ENCODE measurements at regions not wholly inside any gene's neighbourhood (a gene's known extent, or its start where the extent isn't known, plus 50 kb on each side); places are given as distances from the start of the nearest gene placed in this dataset.

GRCh38 chr2:562391-563364 is 114.5 kb downstream of the TMEM18 start:
- H3K79me2 ChIP-seq (ENCODE audit: control insufficient read depth in 1 of 2, insufficient read depth in 2 of 2, low read length in 2 of 2), result no peaks in the 10 kb centered on the region
- no peak for TF ChIP-seq POU5F1 (IDR thresholded peaks at IDR 0.05; ENCODE audit: low read depth, low read length)
- TF ChIP-seq KDM5A (IDR thresholded peaks at IDR 0.05; ENCODE audit: low read length), result no peak
- TF ChIP-seq JUN (IDR thresholded peaks at IDR 0.05; ENCODE audit: low read depth, low read length), result no peak
- no peak for TF ChIP-seq ZNF274 (IDR thresholded peaks at IDR 0.05; ENCODE audit: borderline replicate concordance, extremely low read depth, low read length)
- TF ChIP-seq ASH2L (IDR thresholded peaks at IDR 0.05; ENCODE audit: low read length), result no peak
- no peak for TF ChIP-seq E2F6 (IDR thresholded peaks at IDR 0.05)
- no peak for TF ChIP-seq SUZ12 (IDR thresholded peaks at IDR 0.05; ENCODE audit: low read length)
- TF ChIP-seq SIN3A (conservative IDR thresholded peaks at IDR 0.05 in 1 of 2, IDR thresholded peaks at IDR 0.05 in 1 of 2; ENCODE audit: low read depth in 1 of 2, low read length in 2 of 2), result no peak
- no peak for TF ChIP-seq NRF1 (IDR thresholded peaks at IDR 0.05; ENCODE audit: low read depth, low read length)
- no peaks in the 10 kb centered on the region for H3K79me1 ChIP-seq (ENCODE audit: low read depth, low read length)
- ChIA-PET CTCF (ENCODE audit: partially characterized antibody) (interaction anchor here (0.7 to 1.3 kb wide), 4 partner anchors 10 to 684 kb away, joined by 3 read pairs; no protein-coding TSS in a partner anchor), POLR2A (ENCODE audit: partially characterized antibody) (no interaction called here)
- no peak for DNase-seq (ENCODE audit: low read depth in 1 of 2, low spot score in 2 of 2)
- H3K4me1 ChIP-seq (replicated peaks in 1 of 4; ENCODE audit: control insufficient read depth in 3 of 4, insufficient read depth in 4 of 4, low read length in 3 of 4), result no peaks in the 10 kb centered on the region; a peak in 1 of 7 replicates
- no peaks in the 10 kb centered on the region; a peak in 2 of 7 replicates for H3K27me3 ChIP-seq (replicated peaks in 1 of 4; ENCODE audit: control insufficient read depth in 3 of 4, extremely low read depth in 1 of 4, insufficient read depth in 3 of 4, low read length in 3 of 4)
- no peak overlapping the region for H4K5ac ChIP-seq (ENCODE audit: insufficient read length, low read depth, low read length)
- H4K20me1 ChIP-seq (replicated peaks in 1 of 2; ENCODE audit: control insufficient read depth in 1 of 2, insufficient read depth in 2 of 2, low read length in 2 of 2), result no peaks in the 10 kb centered on the region
- H4K91ac ChIP-seq (replicated peaks; ENCODE audit: insufficient read length, low read length), result no peak overlapping the region
- no peak overlapping the region for H2BK5ac ChIP-seq (ENCODE audit: low read depth, low read length)
- H3K9me3 ChIP-seq (ENCODE audit: insufficient read depth in 2 of 2, low read depth in 1 of 2, low read length in 1 of 2), result no peaks in the 10 kb centered on the region
- no peak overlapping the region for H2AFZ ChIP-seq (ENCODE audit: low read length)
- H2BK12ac ChIP-seq (ENCODE audit: low read depth, low read length), result no peak overlapping the region
- no peak overlapping the region for H2BK15ac ChIP-seq (ENCODE audit: low read length)
- no peak overlapping the region for H3K14ac ChIP-seq (ENCODE audit: insufficient read length)
- no peak overlapping the region for H3K27ac ChIP-seq (ENCODE audit: low read depth, low read length)
- H3K4ac ChIP-seq (replicated peaks; ENCODE audit: insufficient read length, low read depth, low read length), result no peak overlapping the region
- H2BK20ac ChIP-seq (ENCODE audit: low read length), result no peak overlapping the region
- H4K8ac ChIP-seq (ENCODE audit: extremely low read depth, insufficient read depth, low read length), result no peak overlapping the region
- H3K4me3 ChIP-seq (ENCODE audit: extremely low read depth in 1 of 4, insufficient read depth in 2 of 4, low read depth in 3 of 4, low read length in 4 of 4), result no peak overlapping the region
- no peaks in the 10 kb centered on the region for H3K23me2 ChIP-seq (ENCODE audit: low read depth, low read length)
- no peak overlapping the region for H3K4me2 ChIP-seq (ENCODE audit: insufficient read depth in 1 of 2, low read depth in 2 of 2, low read length in 2 of 2)
- H3K18ac ChIP-seq (ENCODE audit: extremely low read depth, low read length), result no peak overlapping the region
- H3K56ac ChIP-seq (replicated peaks; ENCODE audit: insufficient read length, low read depth, low read length), result no peak overlapping the region
- H3K23ac ChIP-seq (ENCODE audit: insufficient read length), result no peak overlapping the region
- no peak for FAIRE-seq
- 88% methylated on average over 24 of the region's 33 CpGs; no CpG with 5 or more reads in 1 of the 2 experiments for WGBS, 2 experiments (ENCODE audit: extremely low coverage in 1 of 2, insufficient coverage in 1 of 2, insufficient read length in 1 of 2, insufficient replicate concordance in 2 of 2, low coverage in 1 of 2, low lambda C conversion rate in 2 of 2, missing lambda C conversion rate in 1 of 2)
- no peak overlapping the region for H3K9ac ChIP-seq (replicated peaks in 1 of 4; ENCODE audit: extremely low read depth in 1 of 4, low read depth in 3 of 4, low read length in 3 of 4)
- H2AK5ac ChIP-seq (ENCODE audit: low read depth, low read length), result no peak overlapping the region
- H2BK120ac ChIP-seq (replicated peaks; ENCODE audit: low read depth, low read length), result no peak overlapping the region
- H3K36me3 ChIP-seq (ENCODE audit: control insufficient read depth in 2 of 4, insufficient read depth in 4 of 4, low read length in 3 of 4), result no peaks in the 10 kb centered on the region
